ENCODE measurements at regions not wholly inside any gene's neighbourhood (a gene's known extent, or its start where the extent isn't known, plus 50 kb on each side); places are given as distances from the start of the nearest gene placed in this dataset.

- H3K27me3 ChIP-seq (ENCODE audit: insufficient read depth, poor library complexity, severe bottlenecking) = peaks cover 4% of the 10 kb centered on the region
- H3K4me3 ChIP-seq (replicated peaks; ENCODE audit: insufficient read depth, low read length) = no peak overlapping the region
- TF ChIP-seq CTCF (IDR thresholded peaks at IDR 0.05; ENCODE audit: insufficient read depth, low read length) = peak; percentile 2
- no peak for TF ChIP-seq REST (IDR thresholded peaks at IDR 0.05; ENCODE audit: insufficient replicate concordance, low read depth)
- no peak overlapping the region for H3K27ac ChIP-seq (replicated peaks)
- DNase-seq (ENCODE audit: low read depth in 1 of 2, low spot score in 1 of 2) = no peak
Measured at GRCh38 chr6:93036835-93037234, 382.5 kb downstream of the EPHA7 start.

GRCh38 chr6:93035756-93036155 lies 383.6 kb downstream of the EPHA7 start:
- H3K27ac ChIP-seq (replicated peaks) = no peak overlapping the region
- no peak for DNase-seq (ENCODE audit: low read depth in 1 of 2, low spot score in 1 of 2)
- no peak overlapping the region for H3K4me3 ChIP-seq (replicated peaks; ENCODE audit: insufficient read depth, low read length)
- peaks cover 3% of the 10 kb centered on the region for H3K27me3 ChIP-seq (ENCODE audit: insufficient read depth, poor library complexity, severe bottlenecking)
- TF ChIP-seq CTCF (IDR thresholded peaks at IDR 0.05; ENCODE audit: insufficient read depth, low read length) (no peak), SPI1 (IDR thresholded peaks at IDR 0.05; ENCODE audit: borderline replicate concordance, low read depth) (no peak), REST (IDR thresholded peaks at IDR 0.05; ENCODE audit: insufficient replicate concordance, low read depth) (no peak), GABPA (IDR thresholded peaks at IDR 0.05; ENCODE audit: low read depth) (no peak), POLR2AphosphoS5 (IDR thresholded peaks at IDR 0.05; ENCODE audit: low read depth) (no peak)

- no peak overlapping the region for H3K4me3 ChIP-seq (replicated peaks; ENCODE audit: insufficient read depth, low read length)
- no peak overlapping the region for H3K27ac ChIP-seq (replicated peaks)
- DNase-seq (ENCODE audit: low read depth in 1 of 2, low spot score in 1 of 2) = no peak
- no peaks in the 10 kb centered on the region for H3K27me3 ChIP-seq (ENCODE audit: insufficient read depth, poor library complexity, severe bottlenecking)
- TF ChIP-seq SPI1 (IDR thresholded peaks at IDR 0.05; ENCODE audit: borderline replicate concordance, low read depth) = no peak
- TF ChIP-seq GABPA (IDR thresholded peaks at IDR 0.05; ENCODE audit: low read depth) = no peak
- no peak for TF ChIP-seq CTCF (IDR thresholded peaks at IDR 0.05; ENCODE audit: insufficient read depth, low read length)
- no peak for TF ChIP-seq POLR2AphosphoS5 (IDR thresholded peaks at IDR 0.05; ENCODE audit: low read depth)
- no peak for TF ChIP-seq REST (IDR thresholded peaks at IDR 0.05; ENCODE audit: insufficient replicate concordance, low read depth)
Measured at GRCh38 chr6:93021235-93021915, 398.0 kb downstream of the EPHA7 start.
